Trophoblast cell (in vitro differentiated cells and primary cell): ENCODE measurements at regions not wholly inside any gene's neighbourhood (a gene's known extent, or its start where the extent isn't known, plus 50 kb on each side); places are given as distances from the start of the nearest gene placed in this dataset.

ENCODE experiments used
- DNase-seq, 2 donors: peaks; one replicate each; pipeline ENCODE4 v3.0.0-alpha.2; 2016
- H2AFZ ChIP-seq: 2 replicates; pipeline ENCODE4 v1.6.1; 2013; ENCODE audit warnings: low read length, moderate library complexity, mild to moderate bottlenecking; ENCODE audit not compliant: insufficient read depth, poor library complexity
- H2AK5ac ChIP-seq: 2 replicates; pipeline ENCODE4 v1.6.1; 2013; ENCODE audit warnings: mild to moderate bottlenecking, low read length
- H2BK120ac ChIP-seq: 2 replicates; pipeline ENCODE4 v1.6.1; 2013; ENCODE audit warnings: low read length, mild to moderate bottlenecking, moderate library complexity; ENCODE audit not compliant: insufficient read depth, poor library complexity
- H2BK12ac ChIP-seq: 2 replicates; pipeline ENCODE4 v1.6.1; 2013; ENCODE audit warnings: mild to moderate bottlenecking, low read length, moderate library complexity
- H2BK5ac ChIP-seq: 2 replicates; pipeline ENCODE4 v1.6.1; 2013; ENCODE audit warnings: low read length, low read depth, moderate library complexity, mild to moderate bottlenecking; ENCODE audit not compliant: poor library complexity
- H3K14ac ChIP-seq: 2 replicates; pipeline ENCODE4 v1.6.1; 2013; ENCODE audit warnings: mild to moderate bottlenecking, low read length
- H3K18ac ChIP-seq: 2 replicates; pipeline ENCODE4 v1.6.1; 2013; ENCODE audit warnings: mild to moderate bottlenecking, low read length
- H3K23ac ChIP-seq: 2 replicates; pipeline ENCODE4 v1.6.1; 2013; ENCODE audit warnings: low read length
- H3K27ac ChIP-seq: 2 replicates; pipeline ENCODE4 v1.5.1; 2013; ENCODE audit warnings: low read depth, mild to moderate bottlenecking, inconsistent platforms, low read length, moderate library complexity
- H3K27me3 ChIP-seq: 2 replicates; pipeline ENCODE4 v1.6.1; 2013; ENCODE audit warnings: inconsistent platforms, mild to moderate bottlenecking, low read length, moderate library complexity; ENCODE audit not compliant: insufficient read depth
- H3K36me3 ChIP-seq, 2 experiments: 1 replicate in 1 of 2; 2 replicates in 1 of 2; pipeline ENCODE4 v1.6.1; 2013; ENCODE audit warnings: low read length in 2 of 2, mild to moderate bottlenecking in 2 of 2, moderate library complexity in 1 of 2; ENCODE audit not compliant: insufficient read depth in 2 of 2, control insufficient read depth in 1 of 2
- H3K4ac ChIP-seq: 2 replicates; pipeline ENCODE4 v1.6.1; 2013; ENCODE audit warnings: low read depth, mild to moderate bottlenecking, low read length, moderate library complexity
- H3K4me1 ChIP-seq, 2 experiments: 1 replicate in 1 of 2; 2 replicates in 1 of 2; pipeline ENCODE4 v1.6.1; 2013; ENCODE audit warnings: low read length in 2 of 2, mild to moderate bottlenecking in 2 of 2, moderate library complexity in 1 of 2; ENCODE audit not compliant: insufficient read depth in 2 of 2, control insufficient read depth in 1 of 2
- H3K4me2 ChIP-seq: 2 replicates; pipeline ENCODE4 v1.6.1; 2013; ENCODE audit warnings: inconsistent platforms, mild to moderate bottlenecking, low read length, moderate library complexity
- H3K4me3 ChIP-seq: 2 replicates; pipeline ENCODE4 v1.5.1; 2013; ENCODE audit warnings: mild to moderate bottlenecking, low read depth, low read length, inconsistent platforms
- H3K79me1 ChIP-seq: one replicate; pipeline ENCODE4 v1.6.1; 2013; ENCODE audit warnings: low read length
- H3K79me2 ChIP-seq: 2 replicates; pipeline ENCODE4 v1.6.1; 2013; ENCODE audit warnings: low read length, mild to moderate bottlenecking; ENCODE audit not compliant: control insufficient read depth, insufficient read depth, poor library complexity
- H3K9ac ChIP-seq: 2 replicates; pipeline ENCODE4 v1.6.1; 2013; ENCODE audit warnings: mild to moderate bottlenecking, low read length
- H3K9me3 ChIP-seq: 2 replicates; pipeline ENCODE4 v1.6.1; 2013; ENCODE audit warnings: low read depth, mild to moderate bottlenecking, control low read depth, inconsistent platforms, low read length; ENCODE audit not compliant: insufficient read depth
- H4K12ac ChIP-seq: 2 replicates; pipeline ENCODE4 v1.6.1; 2013; ENCODE audit warnings: low read depth, mild to moderate bottlenecking, low read length, moderate library complexity
- H4K8ac ChIP-seq: 2 replicates; pipeline ENCODE4 v1.6.1; 2013; ENCODE audit warnings: low read depth, mild to moderate bottlenecking, low read length, moderate library complexity
- H4K91ac ChIP-seq: one replicate; pipeline ENCODE4 v1.6.1; 2013; ENCODE audit warnings: low read depth, mild to moderate bottlenecking, low read length, moderate library complexity
- WGBS: extraction: QIAGEN DNeasy Blood & Tissue Kit; methylation state at CpG from one replicate; pipeline ENCODE4 v1.1.7; 2013; ENCODE audit warnings: missing lambda C conversion rate; ENCODE audit not compliant: insufficient read length, insufficient coverage; ENCODE audit errors: extremely low coverage; 5-methylcytosine and 5-hydroxymethylcytosine counted together

- no peak overlapping the region for H3K9ac ChIP-seq
- no peak overlapping the region for H3K4me3 ChIP-seq
- no peak overlapping the region for H2AFZ ChIP-seq
- H3K36me3 ChIP-seq = no peaks in the 10 kb centered on the region
- H3K18ac ChIP-seq = no peak overlapping the region
- H2BK120ac ChIP-seq = no peak overlapping the region
- H3K4ac ChIP-seq = no peak overlapping the region
- H4K12ac ChIP-seq = no peak overlapping the region
- H3K9me3 ChIP-seq = no peaks in the 10 kb centered on the region
- no peak overlapping the region for H3K4me2 ChIP-seq
- no peak overlapping the region for H2BK12ac ChIP-seq
- H3K27ac ChIP-seq = no peak overlapping the region
- H3K79me1 ChIP-seq = no peaks in the 10 kb centered on the region
- no CpG with 5 or more reads among the region's 6 CpGs for WGBS
- no peaks in the 10 kb centered on the region for H3K79me2 ChIP-seq
- H3K4me1 ChIP-seq = no peaks in the 10 kb centered on the region
- H2BK5ac ChIP-seq = no peak overlapping the region
- no peak overlapping the region for H4K8ac ChIP-seq
- DNase-seq = no peak
- no peak overlapping the region for H3K23ac ChIP-seq
- H3K27me3 ChIP-seq = no peaks in the 10 kb centered on the region
- no peak overlapping the region for H4K91ac ChIP-seq
- no peak overlapping the region for H3K14ac ChIP-seq
- H2AK5ac ChIP-seq = no peak overlapping the region
Observed at GRCh38 chr10:43970018-43970698, 321.5 kb upstream of the ZNF32 start.

- no peak overlapping the region for H3K14ac ChIP-seq
- no peak overlapping the region for H4K8ac ChIP-seq
- no peak overlapping the region for H2BK120ac ChIP-seq
- no peak overlapping the region for H2BK12ac ChIP-seq
- no peak overlapping the region for H3K27ac ChIP-seq
- no peak overlapping the region for H4K91ac ChIP-seq
- no peaks in the 10 kb centered on the region for H3K79me2 ChIP-seq
- no peak for DNase-seq
- no peak overlapping the region for H2BK5ac ChIP-seq
- no peak overlapping the region for H3K4ac ChIP-seq
- WGBS = no CpG with 5 or more reads among the region's 9 CpGs
- no peak overlapping the region for H4K12ac ChIP-seq
- H3K9ac ChIP-seq = no peak overlapping the region
- H3K27me3 ChIP-seq = no peaks in the 10 kb centered on the region
- H3K18ac ChIP-seq = no peak overlapping the region
- H3K36me3 ChIP-seq = no peaks in the 10 kb centered on the region
- H2AFZ ChIP-seq = no peak overlapping the region
- no peaks in the 10 kb centered on the region for H3K9me3 ChIP-seq
- H2AK5ac ChIP-seq = no peak overlapping the region
- no peak overlapping the region for H3K23ac ChIP-seq
- no peak overlapping the region for H3K4me2 ChIP-seq
- no peaks in the 10 kb centered on the region for H3K4me1 ChIP-seq
- H3K4me3 ChIP-seq = no peak overlapping the region
- H3K79me1 ChIP-seq = no peaks in the 10 kb centered on the region
Observed at GRCh38 chr10:43969506-43969905, 320.8 kb upstream of the ZNF32 start.

GRCh38 chr10:43968961-43969360 lies 320.3 kb upstream of the ZNF32 start:
- H3K4me2 ChIP-seq = no peak overlapping the region
- no peaks in the 10 kb centered on the region for H3K36me3 ChIP-seq
- H2AFZ ChIP-seq = no peak overlapping the region
- no peak overlapping the region for H3K23ac ChIP-seq
- no peak overlapping the region for H2BK120ac ChIP-seq
- no peak overlapping the region for H4K8ac ChIP-seq
- H3K4me1 ChIP-seq = no peaks in the 10 kb centered on the region
- no peak overlapping the region for H4K12ac ChIP-seq
- H2BK5ac ChIP-seq = no peak overlapping the region
- no peak overlapping the region for H3K14ac ChIP-seq
- no peaks in the 10 kb centered on the region for H3K9me3 ChIP-seq
- H2BK12ac ChIP-seq = no peak overlapping the region
- no peak overlapping the region for H3K4me3 ChIP-seq
- H3K9ac ChIP-seq = no peak overlapping the region
- H3K79me1 ChIP-seq = no peaks in the 10 kb centered on the region
- H3K27ac ChIP-seq = no peak overlapping the region
- H3K79me2 ChIP-seq = no peaks in the 10 kb centered on the region
- H2AK5ac ChIP-seq = no peak overlapping the region
- H3K27me3 ChIP-seq = no peaks in the 10 kb centered on the region
- WGBS = no CpG with 5 or more reads among the region's 14 CpGs
- H4K91ac ChIP-seq = no peak overlapping the region
- H3K4ac ChIP-seq = no peak overlapping the region
- no peak for DNase-seq
- no peak overlapping the region for H3K18ac ChIP-seq

GRCh38 chr10:43968076-43968475 lies 319.4 kb upstream of the ZNF32 start:
- Histone ChIP-seq H4K12ac (no peak overlapping the region), H2BK12ac (no peak overlapping the region), H3K9ac (no peak overlapping the region), H3K27ac (no peak overlapping the region), H3K23ac (no peak overlapping the region), H3K9me3 (no peaks in the 10 kb centered on the region), H3K4me2 (no peak overlapping the region), H4K91ac (no peak overlapping the region), H3K4ac (no peak overlapping the region), H3K18ac (no peak overlapping the region), H2AFZ (no peak overlapping the region), H2BK120ac (no peak overlapping the region), H3K79me1 (no peaks in the 10 kb centered on the region), H3K36me3 (no peaks in the 10 kb centered on the region), H3K14ac (no peak overlapping the region), H2AK5ac (no peak overlapping the region), H4K8ac (no peak overlapping the region), H3K4me3 (no peak overlapping the region), H3K27me3 (no peaks in the 10 kb centered on the region), H3K79me2 (no peaks in the 10 kb centered on the region), H3K4me1 (no peaks in the 10 kb centered on the region), H2BK5ac (no peak overlapping the region)
- DNase-seq = no peak
- WGBS = no CpG with 5 or more reads among the region's 1 CpG
